ENCODE measurements at regions not wholly inside any gene's neighbourhood (a gene's known extent, or its start where the extent isn't known, plus 50 kb on each side); places are given as distances from the start of the nearest gene placed in this dataset.
"Not testable (repeated sequence)": the region's sequence is repeated elsewhere in the genome, so short reads cannot be mapped to it uniquely, and the experiment has no call there.

- Histone ChIP-seq H3K27me3 (replicated peaks; ENCODE audit: insufficient read depth) (no peaks in the 10 kb centered on the region), H3K36me3 (no peaks in the 10 kb centered on the region)
Measured at GRCh38 chr14:43793579-43793978, 713.5 kb downstream of the FSCB start.

GRCh38 chr14:43792980-43793379, 714.1 kb downstream of the FSCB start:
- H3K4me3 ChIP-seq, result no peak overlapping the region
- H3K27ac ChIP-seq, result no peak overlapping the region
- H3K9me3 ChIP-seq, result no peaks in the 10 kb centered on the region
- no peaks in the 10 kb centered on the region for H3K4me1 ChIP-seq (ENCODE audit: control insufficient read depth in 1 of 2, low read depth in 2 of 2)
- DNase-seq (ENCODE audit: low spot score) (no peak), ATAC-seq (ENCODE audit: insufficient number of reproducible peaks, low FRiP score, low read depth) (no peak)
- H3K36me3 ChIP-seq, result no peaks in the 10 kb centered on the region
- no peak for TF ChIP-seq CTCF (IDR thresholded peaks at IDR 0.05)
- no peaks in the 10 kb centered on the region for H3K27me3 ChIP-seq (replicated peaks; ENCODE audit: insufficient read depth)

More at GRCh38 chr14:43793579-43793978, 713.5 kb downstream of the FSCB start:
- Histone ChIP-seq H3K4me3 (no peak overlapping the region), H3K4me1 (ENCODE audit: control insufficient read depth in 1 of 2, low read depth in 2 of 2) (no peaks in the 10 kb centered on the region), H3K27ac (no peak overlapping the region), H3K9me3 (no peaks in the 10 kb centered on the region)
- DNase-seq (ENCODE audit: low spot score), result no peak
- TF ChIP-seq CTCF (IDR thresholded peaks at IDR 0.05), result no peak
- no peak for ATAC-seq (ENCODE audit: insufficient number of reproducible peaks, low FRiP score, low read depth)

- no peak overlapping the region for H3K4me3 ChIP-seq
- H3K27ac ChIP-seq, result no peak overlapping the region
- H3K4me1 ChIP-seq (ENCODE audit: control insufficient read depth in 1 of 2, low read depth in 2 of 2), result no peaks in the 10 kb centered on the region
- H3K27me3 ChIP-seq (replicated peaks; ENCODE audit: insufficient read depth), result no peaks in the 10 kb centered on the region
- no peaks in the 10 kb centered on the region for H3K36me3 ChIP-seq
- no peak for TF ChIP-seq CTCF (IDR thresholded peaks at IDR 0.05)
- DNase-seq (ENCODE audit: low spot score) (no peak), ATAC-seq (ENCODE audit: insufficient number of reproducible peaks, low FRiP score, low read depth) (no peak)
- no peaks in the 10 kb centered on the region for H3K9me3 ChIP-seq
Measured at GRCh38 chr14:43790681-43791080, 716.4 kb downstream of the FSCB start.

- no peak for TF ChIP-seq CTCF (IDR thresholded peaks at IDR 0.05)
- Histone ChIP-seq H3K4me1 (ENCODE audit: control insufficient read depth in 1 of 2, low read depth in 2 of 2) (no peaks in the 10 kb centered on the region), H3K9me3 (no peaks in the 10 kb centered on the region), H3K36me3 (no peaks in the 10 kb centered on the region), H3K4me3 (no peak overlapping the region), H3K27me3 (replicated peaks; ENCODE audit: insufficient read depth) (no peaks in the 10 kb centered on the region), H3K27ac (no peak overlapping the region)
- no peak for ATAC-seq (ENCODE audit: insufficient number of reproducible peaks, low FRiP score, low read depth)
- DNase-seq (ENCODE audit: low spot score), result no peak
Measured at GRCh38 chr14:43789458-43789857, 717.6 kb downstream of the FSCB start.

- Histone ChIP-seq H3K9me3 (no peaks in the 10 kb centered on the region), H3K4me3 (no peak overlapping the region), H3K36me3 (no peaks in the 10 kb centered on the region), H3K4me1 (ENCODE audit: control insufficient read depth in 1 of 2, low read depth in 2 of 2) (no peaks in the 10 kb centered on the region), H3K27ac (no peak overlapping the region), H3K27me3 (replicated peaks; ENCODE audit: insufficient read depth) (no peaks in the 10 kb centered on the region)
- ATAC-seq (ENCODE audit: insufficient number of reproducible peaks, low FRiP score, low read depth), result no peak
- no peak for DNase-seq (ENCODE audit: low spot score)
- TF ChIP-seq CTCF (IDR thresholded peaks at IDR 0.05), result no peak
Measured at GRCh38 chr14:43786066-43786762, 720.9 kb downstream of the FSCB start.

GRCh38 chr14:43784432-43784831, 722.7 kb downstream of the FSCB start:
- H3K4me1 ChIP-seq (ENCODE audit: control insufficient read depth in 1 of 2, low read depth in 2 of 2); DNase-seq (ENCODE audit: low spot score); H3K4me3 ChIP-seq; H3K27me3 ChIP-seq (replicated peaks; ENCODE audit: insufficient read depth); H3K36me3 ChIP-seq; ATAC-seq (ENCODE audit: insufficient number of reproducible peaks, low FRiP score, low read depth); H3K27ac ChIP-seq; H3K9me3 ChIP-seq: not testable (repeated sequence)

Measured in thoracic aorta (tissue), 2 donors.